Activated effector memory CD4-positive, alpha-beta T cell treated with anti-CD3 and anti-CD28 coated beads, Interleukin-2, amount 50 U/mL, for 16 hours (primary cell): ENCODE measurements at regions not wholly inside any gene's neighbourhood (a gene's known extent, or its start where the extent isn't known, plus 50 kb on each side); places are given as distances from the start of the nearest gene placed in this dataset.
"Not testable (repeated sequence)": the region's sequence is repeated elsewhere in the genome, so short reads cannot be mapped to it uniquely, and the experiment has no call there.

Experiments used
- DNase-seq: peaks from one replicate; pipeline ENCODE4 v3.0.0-alpha.2; 2020

DNA sequence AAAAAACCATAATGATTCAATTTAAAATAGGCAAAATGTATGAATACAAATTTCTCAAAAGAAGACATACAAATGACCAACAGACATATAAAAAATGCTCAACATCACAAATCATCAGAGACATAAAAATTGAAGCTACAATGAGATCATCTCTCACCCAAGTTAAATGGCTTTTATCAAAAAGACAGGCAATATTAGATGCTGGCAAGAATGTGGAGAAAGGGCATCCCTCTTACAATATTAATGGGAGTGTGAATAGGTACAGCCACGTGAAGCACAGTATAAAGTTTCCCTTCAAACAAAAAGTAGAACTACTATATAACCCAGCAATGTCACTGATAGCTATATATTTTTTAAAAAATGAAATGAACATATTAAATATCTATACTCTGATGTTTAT is 1481.7 kb downstream of the AMY1C start:
- no peak for DNase-seq

DNA sequence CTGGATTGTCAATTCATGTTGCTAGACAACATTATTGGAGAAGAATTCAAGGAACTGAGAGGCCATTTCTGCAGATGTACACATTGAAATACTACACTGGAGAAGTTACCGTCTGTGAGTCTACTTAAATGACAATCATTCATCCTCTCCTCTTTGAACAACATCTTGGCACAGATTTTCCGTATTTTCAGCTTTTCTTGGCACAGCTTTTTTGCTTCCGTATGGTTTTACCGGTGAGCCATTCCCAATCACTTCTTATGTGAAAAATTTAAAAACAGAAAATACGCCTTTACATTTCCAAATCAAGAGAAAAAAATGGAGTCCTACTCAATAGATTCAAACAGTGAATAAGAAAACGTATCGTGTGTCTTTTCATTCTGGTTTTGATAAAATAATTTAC is 1493.7 kb downstream of the AMY1C start:
- DNase-seq, result no peak

DNA sequence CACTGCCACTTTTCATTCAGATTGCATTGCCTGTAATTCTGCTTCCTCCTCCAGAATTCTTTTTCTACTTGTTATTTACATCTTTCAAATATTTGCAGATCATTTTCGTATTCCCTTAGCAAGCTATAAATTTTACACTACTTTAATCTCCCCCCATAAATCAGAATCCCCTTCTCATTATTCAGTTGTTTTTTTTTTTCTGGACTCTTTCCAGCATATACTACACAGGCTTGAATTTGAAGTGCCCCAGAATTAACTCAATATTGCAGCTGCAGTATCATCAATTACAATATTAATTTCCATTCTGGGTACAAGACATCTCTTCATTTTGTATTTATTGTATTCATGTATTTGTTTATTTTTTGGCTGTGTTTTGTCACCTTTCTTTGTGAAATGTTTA is 1494.3 kb downstream of the AMY1C start:
- DNase-seq, result no peak

DNA sequence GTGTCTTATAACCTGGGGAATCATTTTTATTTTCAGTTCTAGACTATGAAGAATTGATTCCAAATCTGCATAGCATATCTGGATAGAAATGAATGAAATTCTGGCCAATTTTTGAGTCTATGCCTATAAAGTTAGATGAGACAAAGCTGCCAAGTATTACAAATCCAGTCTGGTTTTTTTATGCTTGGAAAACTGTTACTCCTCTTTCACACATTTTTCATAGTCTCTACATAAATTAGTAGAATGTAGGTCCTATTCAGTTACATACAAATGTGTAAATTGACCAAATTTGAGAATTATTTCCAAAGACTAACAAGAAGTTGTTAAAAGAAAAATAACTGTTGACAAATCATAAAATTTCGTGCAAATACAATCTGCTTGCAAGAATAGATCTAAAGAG is 1505.2 kb downstream of the AMY1C start:
- no peak for DNase-seq

DNA sequence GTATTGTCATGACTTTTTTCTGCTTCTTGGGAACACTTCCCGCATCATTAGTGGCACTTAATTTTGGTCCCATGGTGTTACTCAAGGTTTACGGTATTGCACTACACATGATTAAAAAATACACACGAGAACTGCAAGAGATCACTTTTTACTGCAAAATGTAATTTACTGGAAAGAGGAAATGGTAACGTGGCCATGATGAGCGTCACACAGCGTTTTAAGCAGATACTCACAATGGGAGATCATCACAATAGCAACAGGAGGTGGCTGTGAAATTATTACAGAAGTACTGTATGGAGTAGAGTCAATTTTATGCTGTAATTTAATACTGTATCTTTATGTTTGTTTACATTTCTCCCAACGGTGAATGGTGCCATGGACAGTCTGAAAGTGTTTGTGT is 1510.3 kb downstream of the AMY1C start:
- no peak for DNase-seq

DNA sequence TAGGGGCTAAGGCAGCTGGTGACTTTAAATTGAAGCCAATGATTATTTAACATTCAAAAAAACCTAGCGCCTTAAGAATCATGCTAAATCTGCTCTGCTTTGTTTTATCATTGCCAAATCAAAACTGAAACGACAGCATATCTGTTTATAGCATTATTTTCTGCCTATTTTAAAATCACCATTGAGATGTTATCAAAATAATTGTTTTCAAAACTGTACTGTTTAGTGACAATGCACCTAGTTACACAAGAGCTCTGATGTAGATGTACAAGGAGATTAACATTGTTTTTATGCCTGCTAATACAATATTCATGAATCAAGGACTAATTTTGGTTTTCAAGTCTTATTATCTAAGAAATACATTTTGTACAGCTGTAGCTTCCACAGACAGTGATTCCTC is 1521.3 kb downstream of the AMY1C start:
- no peak for DNase-seq

DNA sequence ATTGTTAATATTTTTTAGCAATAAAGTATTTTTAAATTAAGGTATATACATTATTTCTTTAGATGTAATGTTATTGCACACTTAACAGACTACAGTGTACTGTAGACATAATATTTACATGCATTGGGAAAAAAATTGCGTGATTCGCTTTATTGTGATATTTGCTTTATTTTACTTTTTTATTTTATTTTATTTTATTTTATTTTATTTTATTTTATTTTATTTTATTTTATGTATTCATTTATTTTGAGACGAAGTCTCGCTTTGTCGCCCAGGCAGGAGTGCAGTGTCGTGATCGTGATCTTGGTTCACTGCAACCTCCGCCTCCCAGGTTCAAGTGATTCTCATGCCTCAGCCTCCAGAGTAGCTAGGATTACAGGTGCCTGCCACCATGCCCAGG is 1522.7 kb downstream of the AMY1C start:
- DNase-seq, result not testable (repeated sequence)

DNA sequence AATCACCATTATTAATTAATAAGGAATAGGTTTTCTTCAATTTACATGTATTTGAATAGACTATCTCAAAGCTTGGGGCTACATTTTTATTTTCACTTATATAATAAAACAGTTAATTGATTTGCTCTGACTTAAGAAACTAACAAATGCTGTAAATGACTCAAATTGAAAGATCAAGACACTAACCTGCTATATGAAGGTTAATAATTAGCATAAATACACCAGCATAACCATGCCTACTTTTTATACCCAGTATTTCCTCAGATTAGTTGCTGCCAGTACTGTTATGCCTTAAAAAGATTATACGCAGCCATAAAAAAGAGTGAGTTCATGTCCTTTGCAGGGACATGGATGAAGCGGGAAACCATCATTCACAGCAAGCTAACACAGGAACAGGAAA is 1545.1 kb downstream of the AMY1C start:
- DNase-seq, result no peak

DNA sequence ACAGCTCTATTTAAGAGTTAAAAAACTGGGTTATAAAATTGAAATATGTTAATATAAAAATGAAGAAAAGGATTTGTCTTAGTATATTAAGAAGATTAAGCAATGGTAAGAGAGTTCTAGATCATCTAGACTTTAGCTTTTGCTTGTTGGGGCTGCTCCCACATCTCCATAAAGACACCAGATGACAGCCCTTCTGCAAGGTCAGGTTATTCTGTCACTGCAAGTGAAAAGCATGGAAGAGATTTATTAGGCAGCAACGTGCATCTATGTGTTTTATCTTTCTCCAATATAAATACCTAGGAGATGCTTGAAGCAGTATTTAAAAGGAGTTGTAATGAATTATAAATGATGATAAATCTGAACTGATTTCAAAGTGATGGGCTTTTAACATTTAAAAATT is 1560.4 kb downstream of the AMY1C start:
- DNase-seq, result no peak

DNA sequence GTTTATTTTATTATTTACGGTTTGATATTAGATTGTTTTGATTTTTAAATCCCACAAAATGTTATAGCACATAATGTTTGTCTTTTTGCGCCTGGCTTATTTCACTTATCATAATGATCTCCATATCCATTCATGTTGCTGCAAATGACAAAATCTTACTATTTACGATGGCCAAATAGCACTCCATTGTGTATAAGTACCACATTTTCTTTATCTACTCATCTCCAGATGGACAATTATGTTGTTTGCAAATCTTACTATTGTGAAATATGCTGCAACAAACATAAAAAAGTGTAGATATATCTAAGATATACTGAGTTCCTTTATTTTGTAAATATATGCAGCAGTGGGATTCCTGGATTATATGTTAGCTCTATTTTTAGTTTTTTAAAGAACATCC is 1568.3 kb downstream of the AMY1C start:
- DNase-seq, result no peak

DNA sequence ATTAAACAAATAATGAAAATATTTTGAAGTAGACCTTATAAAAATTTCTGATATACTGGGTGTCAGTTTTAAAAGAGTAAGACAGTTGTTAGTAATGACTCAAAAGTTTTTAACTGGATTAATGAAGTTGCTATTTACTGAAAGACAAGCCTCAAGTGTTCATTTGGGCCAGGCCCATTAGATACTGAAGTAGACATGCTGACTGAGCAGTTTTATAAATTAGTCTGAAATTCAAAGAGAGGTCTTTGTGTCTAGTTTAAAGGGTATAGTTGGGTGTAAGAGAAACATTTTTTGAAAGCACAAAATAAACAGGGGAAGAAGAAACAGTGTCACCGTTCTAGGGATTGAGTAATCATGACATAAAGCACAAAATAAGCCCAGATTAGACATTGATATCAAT is 1577.2 kb downstream of the AMY1C start:
- DNase-seq, result no peak

DNA sequence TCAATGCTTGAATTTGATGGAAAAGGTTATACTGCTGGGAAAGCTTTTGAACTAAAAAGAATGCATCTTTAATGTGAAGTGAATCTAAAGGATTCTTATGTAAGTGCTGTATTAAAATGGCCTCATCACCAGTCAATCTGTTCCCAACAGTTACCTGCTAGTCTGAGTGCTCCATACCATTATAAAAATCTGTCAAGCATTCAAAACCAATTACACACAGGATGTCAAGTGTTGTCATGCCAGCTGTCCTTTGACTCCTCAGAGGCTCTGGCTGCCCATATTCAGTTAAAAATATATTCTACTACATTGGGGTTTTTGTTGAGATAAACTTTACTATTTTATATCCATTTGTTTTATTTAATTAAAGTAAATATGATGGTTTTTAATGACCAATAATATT is 1587.7 kb downstream of the AMY1C start:
- DNase-seq, result no peak

DNA sequence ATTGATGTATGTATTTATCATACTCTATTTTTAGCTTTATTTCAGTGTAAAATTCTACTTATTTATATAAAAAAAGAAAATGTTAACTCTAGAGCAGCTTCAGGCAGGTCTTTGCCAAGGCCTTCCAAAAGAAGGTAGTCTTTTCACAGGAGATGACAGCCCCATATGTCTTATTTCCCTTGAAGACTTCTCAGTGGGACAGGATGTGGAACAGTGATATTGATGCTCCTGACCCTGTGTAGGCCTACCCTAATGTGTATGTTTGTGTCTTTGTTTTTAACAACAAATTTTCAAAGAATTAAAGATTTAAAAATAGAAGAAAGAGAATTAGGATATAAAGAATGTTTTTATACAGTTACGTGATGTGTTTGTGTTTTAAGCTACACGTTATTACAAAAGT is 1593.6 kb downstream of the AMY1C start:
- DNase-seq, result no peak

DNA sequence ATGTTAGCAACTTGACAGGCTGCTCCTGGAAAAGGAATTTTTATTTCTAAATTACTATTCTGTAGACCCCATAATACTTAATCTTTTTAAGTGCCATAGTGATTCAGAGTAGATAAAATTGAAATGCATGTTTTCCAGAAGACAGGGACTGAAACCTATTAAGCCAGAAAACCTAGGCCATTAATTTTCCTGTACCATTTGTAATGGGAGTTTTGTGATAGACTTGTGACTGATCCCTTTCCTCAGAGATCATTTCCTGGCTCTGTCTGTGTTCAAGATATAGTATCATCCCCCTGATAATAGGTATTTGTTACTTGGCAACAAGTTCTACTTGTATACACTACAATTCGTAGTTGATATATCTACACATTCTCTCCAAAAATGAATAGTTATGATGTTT is 1609.8 kb downstream of the AMY1C start:
- DNase-seq, result no peak

DNA sequence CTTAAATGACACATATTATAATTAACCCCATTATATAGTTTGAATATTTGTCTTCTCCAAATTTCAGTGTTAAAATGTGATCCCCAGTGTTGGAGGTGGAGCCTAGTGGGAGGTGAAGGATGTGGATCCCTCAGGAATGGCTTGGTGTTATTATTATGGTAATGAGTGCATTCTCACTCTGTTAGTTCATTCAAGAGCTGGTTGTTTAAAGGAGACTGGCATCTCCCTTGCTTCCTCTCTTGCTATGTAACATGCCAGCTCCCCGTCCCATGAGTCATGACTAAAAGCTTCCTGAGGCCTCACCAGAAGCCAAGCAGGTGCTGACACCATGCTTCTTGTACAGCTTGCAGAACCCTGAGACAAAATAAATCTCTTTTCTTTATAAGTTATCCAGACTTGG is 1612.7 kb downstream of the AMY1C start:
- no peak for DNase-seq

DNA sequence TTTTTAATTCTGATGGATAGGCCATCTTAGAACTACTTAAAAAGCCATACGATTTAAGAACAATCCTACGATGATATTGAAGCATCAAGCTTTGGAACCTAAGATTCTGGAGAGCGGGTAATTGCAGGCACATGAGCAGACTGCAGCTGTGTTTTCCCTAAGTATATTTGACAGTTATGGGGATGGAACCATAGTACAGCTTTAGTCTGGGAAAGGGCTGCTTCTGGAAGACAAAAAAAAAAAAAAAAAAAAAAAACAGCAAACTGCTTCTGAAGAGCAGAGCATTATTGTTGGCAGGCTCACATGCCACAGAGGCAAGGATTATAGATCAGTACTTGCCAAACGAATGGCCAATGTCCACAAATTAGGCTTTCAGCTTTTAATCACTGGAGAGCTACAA is 1618.7 kb downstream of the AMY1C start:
- no peak for DNase-seq

DNA sequence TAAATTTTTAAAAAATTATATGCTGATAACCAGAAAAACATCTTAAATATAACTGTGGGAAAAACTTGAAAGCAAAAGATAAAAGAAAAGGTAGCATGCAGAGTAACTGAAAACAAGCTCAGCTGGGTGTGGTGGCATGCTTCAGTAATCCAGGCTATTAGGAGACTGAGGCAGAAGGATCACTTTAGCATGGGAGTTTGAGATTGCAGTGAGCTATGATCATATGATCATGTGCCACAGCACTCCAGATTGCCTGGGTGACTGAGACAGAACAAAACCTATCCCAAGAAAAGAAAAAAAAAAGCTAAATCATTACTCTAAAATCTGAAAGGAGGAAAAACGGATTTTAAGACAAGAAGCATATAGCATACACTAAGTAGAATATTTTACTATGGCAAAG is 1624.0 kb downstream of the AMY1C start:
- no peak for DNase-seq

DNA sequence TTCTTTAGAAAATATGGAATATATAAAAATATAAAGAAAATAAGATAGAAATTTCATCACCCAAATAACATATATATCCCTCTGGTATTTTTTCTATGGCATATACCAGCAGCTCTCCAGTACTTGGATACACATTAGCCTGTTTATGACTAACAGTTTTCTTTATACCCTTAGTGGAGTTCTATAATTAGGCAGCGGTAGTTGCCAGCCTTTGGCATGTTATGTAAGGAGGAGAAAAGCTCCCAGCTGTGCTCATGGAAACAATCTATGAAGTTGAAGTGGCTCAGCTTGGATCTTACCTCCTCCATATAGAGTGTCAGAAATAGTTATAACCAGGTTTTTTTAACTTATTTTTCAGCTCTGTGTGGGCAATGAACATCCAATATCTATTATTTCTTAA is 1636.8 kb downstream of the AMY1C start:
- DNase-seq, result no peak

DNA sequence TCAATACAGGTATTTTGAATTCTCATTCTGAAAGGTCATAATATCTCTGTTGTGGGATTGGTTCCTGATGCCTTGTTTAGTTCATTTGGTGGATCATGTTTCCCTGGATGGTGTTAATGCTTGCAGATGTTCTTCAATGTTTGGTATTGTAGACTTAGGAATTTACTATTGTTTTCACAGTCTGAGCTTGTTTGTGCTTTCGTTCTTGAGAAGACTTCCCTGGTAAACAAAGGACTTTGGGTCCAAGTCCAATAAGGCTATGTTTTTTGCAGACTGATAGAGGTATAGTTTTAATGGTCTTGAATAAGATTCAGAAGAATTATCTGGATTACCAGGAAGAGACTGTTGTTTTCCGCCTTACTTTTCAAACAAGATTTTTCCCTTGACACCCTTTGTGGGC is 1646.3 kb downstream of the AMY1C start:
- no peak for DNase-seq

DNA sequence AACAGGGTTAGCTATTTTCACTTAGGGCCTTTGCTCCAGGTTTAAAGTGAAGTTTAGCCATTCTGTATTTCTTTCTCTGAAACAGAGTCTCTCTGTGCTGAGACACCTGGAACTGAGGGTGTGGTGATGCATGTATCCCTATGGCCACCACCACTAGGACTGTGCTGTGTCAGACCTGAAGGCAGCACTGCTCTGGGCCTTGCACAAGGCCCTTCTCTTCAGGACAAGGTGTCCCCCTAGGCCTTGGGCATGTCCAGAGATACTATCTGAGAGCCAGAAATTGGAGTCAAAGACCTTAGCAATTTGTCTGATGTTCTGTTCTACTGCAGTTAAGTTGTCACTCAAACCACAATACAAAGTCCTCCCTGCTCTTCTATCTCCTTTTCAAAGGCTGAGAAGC is 1649.2 kb downstream of the AMY1C start:
- no peak for DNase-seq

DNA sequence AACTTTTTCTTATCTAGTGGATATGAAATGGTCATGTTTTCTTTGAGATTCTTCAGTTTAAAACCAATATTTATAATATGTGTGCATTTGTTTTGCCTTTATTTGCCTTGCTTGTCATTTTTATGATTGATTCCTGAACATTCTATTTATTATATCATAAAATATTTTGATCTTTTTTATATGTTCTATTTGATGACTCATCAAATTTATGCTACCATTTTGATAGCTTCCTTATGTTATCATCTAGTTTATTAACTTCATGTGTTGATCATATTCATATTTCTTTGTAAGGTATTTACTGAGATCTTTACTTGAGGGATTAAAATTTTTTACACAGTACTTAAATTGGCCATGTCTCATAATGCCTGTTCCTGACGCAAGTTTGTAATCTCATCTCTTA is 1650.0 kb downstream of the AMY1C start:
- no peak for DNase-seq

DNA sequence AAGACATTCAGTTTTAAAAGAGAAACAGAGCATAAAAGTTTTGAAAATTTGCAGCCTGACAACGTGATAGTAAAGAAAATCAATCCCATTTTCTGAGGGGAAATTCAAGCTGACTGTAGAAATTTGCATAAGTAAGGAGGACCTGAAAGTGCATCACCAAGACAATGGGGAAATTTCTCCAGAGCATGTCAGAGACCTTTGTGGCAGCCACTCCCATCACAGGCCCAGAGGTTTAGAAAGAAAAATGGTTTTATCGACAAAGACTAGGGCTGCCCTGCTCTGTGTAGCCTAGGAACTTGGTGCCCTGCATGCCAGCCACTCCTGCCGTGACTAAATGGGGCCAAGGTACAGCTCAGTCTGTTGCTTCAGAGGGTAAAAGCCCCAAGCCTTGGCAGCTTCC is 1640.2 kb upstream of the PRMT6 start:
- no peak for DNase-seq

DNA sequence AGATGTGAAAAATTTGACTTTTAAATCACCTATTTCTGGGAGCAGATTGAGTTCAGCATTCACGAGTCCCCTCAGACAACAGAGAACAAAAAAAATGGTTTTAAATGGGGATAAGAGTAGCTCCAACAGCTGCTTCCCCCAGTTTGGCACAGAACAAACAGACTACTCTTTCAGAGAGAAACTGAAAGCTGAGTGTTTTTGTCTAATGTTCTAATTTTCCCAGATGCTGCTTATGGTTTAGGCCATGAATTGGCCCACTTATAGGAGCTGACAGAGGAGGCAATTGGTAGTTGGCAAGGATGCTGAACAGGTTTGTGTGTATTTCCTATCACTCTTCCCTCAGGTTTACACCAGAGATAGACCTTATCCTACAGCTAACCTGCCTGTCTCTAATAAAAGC is 1637.4 kb upstream of the PRMT6 start:
- no peak for DNase-seq

DNA sequence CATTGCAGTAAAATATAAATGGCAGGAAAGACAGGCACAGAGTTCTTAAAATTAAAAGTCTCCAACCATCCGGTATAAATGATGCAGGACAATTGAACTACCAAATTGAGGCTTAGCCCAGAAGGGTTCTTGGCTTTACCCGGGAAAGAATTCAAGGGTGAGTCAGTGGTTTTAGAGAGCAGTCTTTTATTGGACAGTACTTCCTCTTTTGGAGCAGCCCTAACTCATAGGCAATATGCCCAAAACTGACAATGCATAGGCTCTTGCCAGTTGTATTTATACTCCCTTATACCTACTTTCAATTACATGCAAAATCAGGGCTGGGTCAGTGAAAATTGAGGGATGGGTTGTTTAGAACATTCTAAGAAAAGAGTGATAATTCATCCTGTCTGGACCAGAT is 1628.9 kb upstream of the PRMT6 start:
- DNase-seq, result no peak

DNA sequence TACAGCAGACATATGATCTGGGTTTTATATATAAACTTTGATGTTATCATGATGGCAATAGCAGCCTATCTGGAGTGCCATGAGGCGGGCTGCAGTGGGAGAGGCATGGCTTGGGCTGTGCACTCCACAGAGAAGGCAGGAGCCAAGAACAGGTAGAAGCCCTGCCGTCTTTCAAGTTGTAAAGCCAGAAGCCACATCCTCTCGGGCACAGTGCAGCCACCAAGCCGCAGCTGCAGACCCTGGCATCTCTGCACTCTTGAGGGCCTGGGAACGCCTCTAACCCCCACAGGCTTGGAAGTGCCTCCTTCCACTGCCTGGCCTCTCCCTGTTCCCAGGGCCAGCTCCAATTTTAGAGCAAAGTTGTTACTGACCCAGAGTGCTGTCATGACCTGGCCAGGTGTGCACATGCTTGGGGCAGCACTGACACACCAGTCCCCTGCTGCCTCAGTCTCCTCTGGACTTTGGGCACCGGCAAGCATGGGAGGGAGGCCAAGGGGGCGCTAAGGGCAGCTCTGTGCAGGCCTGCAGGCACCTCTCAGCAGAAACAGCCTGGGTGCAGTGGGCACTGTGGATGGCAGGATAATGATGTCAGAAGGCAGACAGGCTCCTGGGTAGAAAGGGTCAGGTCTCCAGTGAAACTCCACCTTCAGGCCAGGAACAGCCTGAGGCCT is 1619.8 kb upstream of the PRMT6 start:
- DNase-seq, result no peak

DNA sequence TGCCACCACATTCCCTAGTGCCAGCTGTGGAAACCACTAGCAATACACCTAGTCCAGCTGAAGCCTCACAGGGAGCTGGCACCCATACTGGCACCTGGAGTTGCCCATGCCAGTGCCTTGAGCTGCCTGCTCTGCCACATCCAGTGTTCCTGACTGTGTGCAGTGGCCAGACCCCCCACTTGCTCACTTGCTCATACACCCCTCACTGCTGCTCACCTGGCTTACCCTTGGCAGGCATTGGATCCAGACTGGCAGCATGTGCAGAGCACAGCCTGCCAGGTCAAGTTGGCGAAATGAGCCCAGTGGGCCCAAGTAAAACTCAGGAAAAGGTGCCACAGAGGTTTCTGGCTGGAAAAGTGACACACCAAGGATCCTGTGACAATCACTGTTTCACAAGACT is 1618.6 kb upstream of the PRMT6 start:
- no peak for DNase-seq
